Thyroid gland (tissue), 4 donors: ENCODE measurements at regions not wholly inside any gene's neighbourhood (a gene's known extent, or its start where the extent isn't known, plus 50 kb on each side); places are given as distances from the start of the nearest gene placed in this dataset.

Experiments
- CTCF ChIP-seq, 6 experiments: fragments of 200-600 bp in 3 of 6; fragments of 450-650 bp in 3 of 6; sonication (generic) in 3 of 6; IDR thresholded peaks; one replicate each; pipeline ENCODE4 v1.5.1; 2016 to 2019; ENCODE audit warnings: antibody characterized with exemption in 6 of 6, mild to moderate bottlenecking in 2 of 6, inconsistent platforms in 1 of 6, moderate library complexity in 1 of 6
- POLR2A ChIP-seq, 2 donors: fragments of 450-650 bp; IDR thresholded peaks; one replicate each; pipeline ENCODE4 v1.6.1; 2017; ENCODE audit warnings: antibody characterized with exemption in 2 of 2, mild to moderate bottlenecking in 2 of 2, moderate library complexity in 1 of 2

GRCh38 chr18:26729008-26729407 lies 136.5 kb downstream of the AQP4 start:
- TF ChIP-seq CTCF (IDR thresholded peaks at IDR 0.05), result no peak
- no peak for TF ChIP-seq POLR2A (IDR thresholded peaks at IDR 0.05)
